ENCODE measurements at regions not wholly inside any gene's neighbourhood (a gene's known extent, or its start where the extent isn't known, plus 50 kb on each side); places are given as distances from the start of the nearest gene placed in this dataset.

- H3K9me3 Mint-ChIP-seq = no peaks in the 10 kb centered on the region
- H3K27ac Mint-ChIP-seq = no peak overlapping the region
- peaks cover 9% of the 10 kb centered on the region for H3K4me1 Mint-ChIP-seq
- no peaks in the 10 kb centered on the region for H3K36me3 Mint-ChIP-seq (ENCODE audit: low read depth)
- no peak for TF ChIP-seq CTCF (IDR thresholded peaks at IDR 0.05; ENCODE audit: unreplicated experiment in 3 of 3)
- peaks cover 4% of the 10 kb centered on the region for H3K27me3 Mint-ChIP-seq (ENCODE audit: low read depth)
- no peak overlapping the region for H3K4me3 Mint-ChIP-seq
These were observed 463.2 kb upstream of the HTR1E start for GRCh38 chr6:86474081-86474480.

- Mint-ChIP-seq H3K4me3 (no peak overlapping the region), H3K9me3 (no peaks in the 10 kb centered on the region), H3K27me3 (ENCODE audit: low read depth) (peaks cover 4% of the 10 kb centered on the region), H3K4me1 (no peaks in the 10 kb centered on the region), H3K27ac (no peak overlapping the region), H3K36me3 (ENCODE audit: low read depth) (no peaks in the 10 kb centered on the region)
- no peak for TF ChIP-seq CTCF (IDR thresholded peaks at IDR 0.05; ENCODE audit: unreplicated experiment in 3 of 3)
These were observed 465.5 kb upstream of the HTR1E start for GRCh38 chr6:86471791-86472190.

GRCh38 chr6:86459978-86460377, 477.4 kb upstream of the HTR1E start:
- H3K4me3 Mint-ChIP-seq = no peak overlapping the region
- H3K9me3 Mint-ChIP-seq = peaks cover 4% of the 10 kb centered on the region
- no peaks in the 10 kb centered on the region for H3K4me1 Mint-ChIP-seq
- no peak for TF ChIP-seq CTCF (IDR thresholded peaks at IDR 0.05; ENCODE audit: unreplicated experiment in 3 of 3)
- peak overlapping the region; percentile 48 to 84 (median 81) for H3K27ac Mint-ChIP-seq
- no peaks in the 10 kb centered on the region for H3K27me3 Mint-ChIP-seq (ENCODE audit: low read depth)
- no peaks in the 10 kb centered on the region for H3K36me3 Mint-ChIP-seq (ENCODE audit: low read depth)

GRCh38 chr6:86456821-86457220, 480.5 kb upstream of the HTR1E start:
- H3K4me3 Mint-ChIP-seq = no peak overlapping the region
- H3K4me1 Mint-ChIP-seq = no peaks in the 10 kb centered on the region
- H3K27me3 Mint-ChIP-seq (ENCODE audit: low read depth) = no peaks in the 10 kb centered on the region
- peaks cover 12% of the 10 kb centered on the region for H3K9me3 Mint-ChIP-seq
- H3K36me3 Mint-ChIP-seq (ENCODE audit: low read depth) = no peaks in the 10 kb centered on the region
- no peak for TF ChIP-seq CTCF (IDR thresholded peaks at IDR 0.05; ENCODE audit: unreplicated experiment in 3 of 3)
- peak overlapping the region in 2 of 3 experiments; percentile 10 to 55 for H3K27ac Mint-ChIP-seq

- no peak for TF ChIP-seq CTCF (IDR thresholded peaks at IDR 0.05; ENCODE audit: unreplicated experiment in 3 of 3)
- no peaks in the 10 kb centered on the region for H3K27me3 Mint-ChIP-seq (ENCODE audit: low read depth)
- H3K4me3 Mint-ChIP-seq = no peak overlapping the region
- H3K4me1 Mint-ChIP-seq = no peaks in the 10 kb centered on the region
- no peaks in the 10 kb centered on the region for H3K36me3 Mint-ChIP-seq (ENCODE audit: low read depth)
- H3K9me3 Mint-ChIP-seq = peaks cover 12% of the 10 kb centered on the region
- no peak overlapping the region for H3K27ac Mint-ChIP-seq
These were observed 484.1 kb upstream of the HTR1E start for GRCh38 chr6:86453232-86453631.

GRCh38 chr6:86448398-86448797, 488.9 kb upstream of the HTR1E start:
- no peak for TF ChIP-seq CTCF (IDR thresholded peaks at IDR 0.05; ENCODE audit: unreplicated experiment in 3 of 3)
- no peaks in the 10 kb centered on the region for H3K4me1 Mint-ChIP-seq

More at GRCh38 chr6:86448398-86448797, 488.9 kb upstream of the HTR1E start:
- Mint-ChIP-seq H3K27ac (no peak overlapping the region), H3K4me3 (no peak overlapping the region), H3K9me3 (peaks cover 9% of the 10 kb centered on the region), H3K36me3 (ENCODE audit: low read depth) (no peaks in the 10 kb centered on the region), H3K27me3 (ENCODE audit: low read depth) (no peaks in the 10 kb centered on the region)

All from nephron (organoid).